H1 (cell line): ENCODE measurements at regions not wholly inside any gene's neighbourhood (a gene's known extent, or its start where the extent isn't known, plus 50 kb on each side); places are given as distances from the start of the nearest gene placed in this dataset.

ENCODE experiments used
- CTCF ChIA-PET: fragments of 300-600 bp; sonication (Branson Sonifier 250); formaldehyde crosslinking; loops from one replicate; lab custom pipeline; 2021; ENCODE audit not compliant: partially characterized antibody; lab: Charles Lee
- POLR2A ChIA-PET: fragments of 300-600 bp; sonication (Branson Sonifier 250); formaldehyde crosslinking; loops from one replicate; lab custom pipeline; 2021; ENCODE audit warnings: inconsistent platforms; ENCODE audit not compliant: partially characterized antibody; lab: Charles Lee
- DNase-seq, 2 experiments: peaks; one replicate each; pipeline versions ENCODE4 v3.0.0 to v3.0.0-alpha.2; 2010 to 2022; ENCODE audit warnings: low spot score in 2 of 2, low read depth in 1 of 2, mixed read lengths in 1 of 2
- FAIRE-seq: peaks from 2 replicates; lab custom pipeline; 2011; peaks lifted over from hg19 to GRCh38; lab: Jason Lieb, UNC
- H2AFZ ChIP-seq: 2 replicates; pipeline ENCODE4 v1.8.1; 2012; ENCODE audit warnings: low read length, inconsistent platforms
- H2AK5ac ChIP-seq: 2 replicates; pipeline ENCODE4 v1.6.1; 2013; ENCODE audit warnings: low read depth, low read length
- H2BK120ac ChIP-seq: replicated peaks from 2 replicates; pipeline ENCODE3; 2013; ENCODE audit warnings: low read depth, low read length, inconsistent platforms
- H2BK12ac ChIP-seq: 2 replicates; pipeline ENCODE4 v1.6.1; 2013; ENCODE audit warnings: low read depth, low read length
- H2BK15ac ChIP-seq: 2 replicates; pipeline ENCODE4 v1.6.1; 2013; ENCODE audit warnings: low read length
- H2BK20ac ChIP-seq: 2 replicates; pipeline ENCODE4 v1.6.1; 2013; ENCODE audit warnings: low read length
- H2BK5ac ChIP-seq: 2 replicates; pipeline ENCODE4 v1.6.1; 2013; ENCODE audit warnings: low read depth, low read length
- H3K14ac ChIP-seq: 2 replicates; pipeline ENCODE4 v1.6.1; 2013; ENCODE audit warnings: inconsistent platforms; ENCODE audit not compliant: insufficient read length
- H3K18ac ChIP-seq: 2 replicates; pipeline ENCODE4 v1.6.1; 2013; ENCODE audit warnings: low read length; ENCODE audit errors: extremely low read depth
- H3K23ac ChIP-seq: 2 replicates; pipeline ENCODE4 v1.6.1; 2013; ENCODE audit warnings: inconsistent platforms; ENCODE audit not compliant: insufficient read length
- H3K23me2 ChIP-seq: 2 replicates; pipeline ENCODE4 v1.6.1; 2013; ENCODE audit warnings: low read depth, low read length
- H3K27ac ChIP-seq: 2 replicates; pipeline ENCODE4 v1.6.1; 2011; ENCODE audit warnings: low read depth, low read length, inconsistent platforms
- H3K27me3 ChIP-seq, 4 experiments: replicated peaks in 1 of 4; 1 replicate in 1 of 4; 2 replicates in 3 of 4; pipeline versions ENCODE4 v1.6.1 to v1.8.1; 2011 to 2013; ENCODE audit warnings: low read length in 3 of 4, mild to moderate bottlenecking in 3 of 4, inconsistent platforms in 2 of 4, mixed read lengths in 2 of 4, moderate library complexity in 1 of 4; ENCODE audit not compliant: control insufficient read depth in 3 of 4, insufficient read depth in 3 of 4; ENCODE audit errors: extremely low read depth in 1 of 4
- H3K36me3 ChIP-seq, 4 experiments: 2 replicates each; pipeline versions ENCODE4 v1.6.1 to v1.8.1; 2011 to 2013; ENCODE audit warnings: mild to moderate bottlenecking in 4 of 4, low read length in 3 of 4, moderate library complexity in 2 of 4, control low read depth in 1 of 4, inconsistent platforms in 1 of 4; ENCODE audit not compliant: insufficient read depth in 4 of 4, control insufficient read depth in 2 of 4
- H3K4ac ChIP-seq: replicated peaks from 2 replicates; pipeline ENCODE3; 2013; ENCODE audit warnings: low read length, low read depth, mixed read lengths, inconsistent platforms; ENCODE audit not compliant: insufficient read length
- H3K4me1 ChIP-seq, 4 experiments: replicated peaks in 1 of 4; 1 replicate in 1 of 4; 2 replicates in 3 of 4; pipeline versions ENCODE4 v1.6.1 to v1.8.1; 2011 to 2013; ENCODE audit warnings: low read length in 3 of 4, inconsistent platforms in 2 of 4, mixed read lengths in 1 of 4; ENCODE audit not compliant: insufficient read depth in 4 of 4, control insufficient read depth in 3 of 4
- H3K4me2 ChIP-seq, 2 experiments: 2 replicates each; pipeline versions ENCODE4 v1.6.1 to v1.8.1; 2011 to 2013; ENCODE audit warnings: low read depth in 2 of 2, low read length in 2 of 2, control low read depth in 1 of 2, inconsistent platforms in 1 of 2, mild to moderate bottlenecking in 1 of 2; ENCODE audit not compliant: insufficient read depth in 1 of 2
- H3K4me3 ChIP-seq, 4 experiments: fragments of 200-600, 300-600 bp in 1 of 4; sonication (generic), shearing (Covaris generic), sonication (Bioruptor Twin) in 1 of 4; 2 replicates each; pipeline versions ENCODE4 v1.5.1 to v1.8.1; 2011 to 2016; ENCODE audit warnings: low read length in 4 of 4, low read depth in 3 of 4, control low read depth in 2 of 4, inconsistent platforms in 2 of 4, mild to moderate bottlenecking in 2 of 4, mixed read lengths in 1 of 4, moderate library complexity in 1 of 4; ENCODE audit not compliant: insufficient read depth in 2 of 4; ENCODE audit errors: extremely low read depth in 1 of 4
- H3K56ac ChIP-seq: replicated peaks from 2 replicates; pipeline ENCODE3; 2013; ENCODE audit warnings: low read depth, mild to moderate bottlenecking, mixed read lengths, low read length, inconsistent platforms; ENCODE audit not compliant: insufficient read length
- H3K79me1 ChIP-seq: 2 replicates; pipeline ENCODE4 v1.6.1; 2013; ENCODE audit warnings: low read depth, low read length, control low read depth
- H3K79me2 ChIP-seq, 2 experiments: 2 replicates each; pipeline versions ENCODE4 v1.6.1 to v1.8.1; 2012 to 2013; ENCODE audit warnings: low read length in 2 of 2, mild to moderate bottlenecking in 2 of 2, inconsistent platforms in 1 of 2; ENCODE audit not compliant: insufficient read depth in 2 of 2, control insufficient read depth in 1 of 2
- H3K9ac ChIP-seq, 4 experiments: replicated peaks in 1 of 4; 1 replicate in 1 of 4; 2 replicates in 3 of 4; pipeline versions ENCODE4 v1.6.1 to v1.8.1; 2011 to 2013; ENCODE audit warnings: low read depth in 3 of 4, low read length in 3 of 4, control low read depth in 2 of 4, mild to moderate bottlenecking in 2 of 4, moderate library complexity in 2 of 4, inconsistent platforms in 1 of 4; ENCODE audit errors: extremely low read depth in 1 of 4
- H3K9me3 ChIP-seq, 2 experiments: 2 replicates each; pipeline versions ENCODE4 v1.6.1 to v1.8.1; 2012 to 2013; ENCODE audit warnings: mild to moderate bottlenecking in 2 of 2, moderate library complexity in 2 of 2, control low read depth in 1 of 2, inconsistent platforms in 1 of 2, low read depth in 1 of 2, low read length in 1 of 2, mixed read lengths in 1 of 2; ENCODE audit not compliant: insufficient read depth in 2 of 2
- H4K20me1 ChIP-seq, 2 experiments: replicated peaks in 1 of 2; 2 replicates each; pipeline versions ENCODE3 to v1.8.1; 2011 to 2013; ENCODE audit warnings: inconsistent platforms in 2 of 2, low read length in 2 of 2, mild to moderate bottlenecking in 1 of 2; ENCODE audit not compliant: insufficient read depth in 2 of 2, control insufficient read depth in 1 of 2
- H4K5ac ChIP-seq: 2 replicates; pipeline ENCODE4 v1.6.1; 2013; ENCODE audit warnings: low read length, low read depth, mixed read lengths, inconsistent platforms; ENCODE audit not compliant: insufficient read length
- H4K8ac ChIP-seq: 2 replicates; pipeline ENCODE4 v1.8.0; 2013; ENCODE audit warnings: mild to moderate bottlenecking, moderate library complexity, low read length, inconsistent platforms; ENCODE audit not compliant: insufficient read depth; ENCODE audit errors: extremely low read depth
- H4K91ac ChIP-seq: replicated peaks from 2 replicates; pipeline ENCODE3; 2013; ENCODE audit warnings: low read length, mixed read lengths, inconsistent platforms; ENCODE audit not compliant: insufficient read length
- WGBS, 2 experiments: shearing (Covaris generic) in 1 of 2; methylation state at CpG; one replicate each; pipeline versions ENCODE4 v1.1.6 to v1.1.7; 2013 to 2015; ENCODE audit warnings: low lambda C conversion rate in 2 of 2, mixed read lengths in 2 of 2, inconsistent platforms in 1 of 2, low coverage in 1 of 2, missing lambda C conversion rate in 1 of 2; ENCODE audit not compliant: insufficient replicate concordance in 2 of 2, insufficient coverage in 1 of 2, insufficient read length in 1 of 2; ENCODE audit errors: extremely low coverage in 1 of 2, missing lambda C conversion rate in 1 of 2; 5-methylcytosine and 5-hydroxymethylcytosine counted together

- no peak overlapping the region for H3K23ac ChIP-seq
- WGBS, 2 experiments: 86% methylated on average over 5 of the region's 5 CpGs; no CpG with 5 or more reads in 1 of the 2 experiments
- H3K14ac ChIP-seq: no peak overlapping the region
- H2BK5ac ChIP-seq: no peak overlapping the region
- H2BK20ac ChIP-seq: no peak overlapping the region
- H3K4me3 ChIP-seq: no peak overlapping the region
- FAIRE-seq (peak; percentile 13), DNase-seq (no peak)
- H3K27me3 ChIP-seq: no peaks in the 10 kb centered on the region
- H3K79me1 ChIP-seq: no peaks in the 10 kb centered on the region; the same call in 1 of the 2 replicates
- H4K20me1 ChIP-seq: no peaks in the 10 kb centered on the region
- H3K36me3 ChIP-seq: no peaks in the 10 kb centered on the region
- no peak overlapping the region for H4K8ac ChIP-seq
- no peak overlapping the region for H2BK15ac ChIP-seq
- no peak overlapping the region for H3K9ac ChIP-seq
- ChIA-PET CTCF (interaction anchor here (0.9 kb wide), 1 partner anchor 878 kb away, joined by 3 read pairs; no protein-coding TSS in a partner anchor), POLR2A (interaction anchor here (0.7 kb wide), 1 partner anchor 989 kb away, joined by 3 read pairs; no protein-coding TSS in a partner anchor)
- no peak overlapping the region for H2AK5ac ChIP-seq
- peaks cover 0 to 7% (median 3%) of the 10 kb centered on the region in 4 experiments; a peak in 4 of 7 replicates for H3K4me1 ChIP-seq
- no peak overlapping the region for H2BK120ac ChIP-seq
- no peak overlapping the region for H3K18ac ChIP-seq
- H4K91ac ChIP-seq: no peak overlapping the region
- H3K23me2 ChIP-seq: no peaks in the 10 kb centered on the region; the same call in 1 of the 2 replicates
- no peak overlapping the region for H2AFZ ChIP-seq
- H3K56ac ChIP-seq: no peak overlapping the region
- H3K9me3 ChIP-seq: peaks cover 0 to 5% of the 10 kb centered on the region in 2 experiments; a peak in 1 of 4 replicates
- no peaks in the 10 kb centered on the region for H3K79me2 ChIP-seq
- no peak overlapping the region for H2BK12ac ChIP-seq
- H3K4me2 ChIP-seq: no peak overlapping the region
- H4K5ac ChIP-seq: no peak overlapping the region
- no peak overlapping the region for H3K4ac ChIP-seq
- H3K27ac ChIP-seq: no peak overlapping the region
Measured at GRCh38 chr13:39804332-39805210, 149.1 kb downstream of the COG6 start.
